SK-N-MC (cell line): ENCODE measurements at regions not wholly inside any gene's neighbourhood (a gene's known extent, or its start where the extent isn't known, plus 50 kb on each side); places are given as distances from the start of the nearest gene placed in this dataset.

Experiments
- DNase-seq: peaks from one replicate; pipeline ENCODE4 v3.0.0-alpha.2; 2011; ENCODE audit warnings: low read depth, low spot score
- H3K27ac ChIP-seq: fragments of 200-600 bp; sonication (generic); 2 replicates; pipeline ENCODE4 v1.5.1; 2016; ENCODE audit warnings: mixed run types
- H3K36me3 ChIP-seq: fragments of 200-600 bp; sonication (generic); 2 replicates; pipeline ENCODE4 v1.6.1; 2017; ENCODE audit warnings: antibody characterized with exemption, low read length, mixed read lengths; ENCODE audit not compliant: insufficient read depth
- H3K4me3 ChIP-seq: fragments of 200-600 bp; sonication (generic); 2 replicates; pipeline ENCODE4 v1.5.1; 2016
- H3K9ac ChIP-seq: fragments of 200-600 bp; sonication (generic); 2 replicates; pipeline ENCODE4 v1.8.0; 2017; ENCODE audit warnings: mixed run types, mixed read lengths; ENCODE audit not compliant: insufficient read length
- H3K9me3 ChIP-seq: fragments of 200-600 bp; sonication (generic); 2 replicates; pipeline ENCODE4 v1.6.1; 2017; ENCODE audit warnings: low read depth, mild to moderate bottlenecking, antibody characterized with exemption, low read length, moderate library complexity, mixed read lengths
- EZH2 ChIP-seq: fragments of 200-600 bp; sonication (generic); IDR thresholded peaks from one replicate; pipeline ENCODE4 v1.6.1; 2017; ENCODE audit warnings: antibody characterized with exemption
- FOXP2 ChIP-seq: optimal IDR thresholded peaks from 2 replicates; pipeline ENCODE3; 2011; ENCODE audit warnings: mild to moderate bottlenecking, moderate library complexity; ENCODE audit not compliant: insufficient read depth; ENCODE audit errors: extremely low read length, control extremely low read depth
- POLR2AphosphoS5 ChIP-seq: IDR thresholded peaks from 2 replicates; pipeline ENCODE4 v1.6.1; 2012; ENCODE audit warnings: mild to moderate bottlenecking, low read depth, low read length, borderline replicate concordance

- Histone ChIP-seq H3K4me3 (no peak overlapping the region), H3K9ac (no peak overlapping the region), H3K9me3 (no peaks in the 10 kb centered on the region), H3K27ac (no peak overlapping the region), H3K36me3 (no peaks in the 10 kb centered on the region)
- TF ChIP-seq POLR2AphosphoS5 (no peak), EZH2 (no peak), FOXP2 (no peak)
- DNase-seq: no peak
These were observed 196.4 kb downstream of the NOL4 start for GRCh38 chr18:34028324-34028723.

GRCh38 chr18:34025191-34025801 lies 199.4 kb downstream of the NOL4 start:
- H3K4me3 ChIP-seq: no peak overlapping the region
- no peaks in the 10 kb centered on the region for H3K36me3 ChIP-seq
- no peak for DNase-seq
- no peak overlapping the region for H3K9ac ChIP-seq
- H3K27ac ChIP-seq: no peak overlapping the region
- no peaks in the 10 kb centered on the region for H3K9me3 ChIP-seq
- no peak for TF ChIP-seq EZH2
- no peak for TF ChIP-seq FOXP2
- no peak for TF ChIP-seq POLR2AphosphoS5

- H3K9me3 ChIP-seq: no peaks in the 10 kb centered on the region
- H3K27ac ChIP-seq: no peak overlapping the region
- DNase-seq: no peak
- TF ChIP-seq EZH2 (no peak), POLR2AphosphoS5 (no peak), FOXP2 (no peak)
- H3K36me3 ChIP-seq: no peaks in the 10 kb centered on the region
- H3K4me3 ChIP-seq: no peak overlapping the region
- no peak overlapping the region for H3K9ac ChIP-seq
These were observed 201.2 kb downstream of the NOL4 start for GRCh38 chr18:34023471-34023870.

- no peaks in the 10 kb centered on the region for H3K9me3 ChIP-seq
- no peak overlapping the region for H3K9ac ChIP-seq
- no peak overlapping the region for H3K4me3 ChIP-seq
- H3K36me3 ChIP-seq: no peaks in the 10 kb centered on the region
- TF ChIP-seq FOXP2: no peak
- no peak for TF ChIP-seq EZH2
- TF ChIP-seq POLR2AphosphoS5: no peak
- no peak overlapping the region for H3K27ac ChIP-seq
- DNase-seq: no peak
These were observed 206.4 kb downstream of the NOL4 start for GRCh38 chr18:34018336-34018735.

- DNase-seq: no peak
- Histone ChIP-seq H3K27ac (no peak overlapping the region), H3K9me3 (no peaks in the 10 kb centered on the region), H3K9ac (no peak overlapping the region), H3K4me3 (no peak overlapping the region), H3K36me3 (no peaks in the 10 kb centered on the region)
- no peak for TF ChIP-seq FOXP2
- no peak for TF ChIP-seq EZH2
- TF ChIP-seq POLR2AphosphoS5: no peak
These were observed 221.0 kb downstream of the NOL4 start for GRCh38 chr18:34003687-34004086.

- Histone ChIP-seq H3K9me3 (no peaks in the 10 kb centered on the region), H3K9ac (no peak overlapping the region), H3K27ac (no peak overlapping the region), H3K36me3 (no peaks in the 10 kb centered on the region), H3K4me3 (no peak overlapping the region)
- DNase-seq: no peak
- TF ChIP-seq POLR2AphosphoS5 (no peak), FOXP2 (no peak), EZH2 (no peak)
These were observed 222.6 kb downstream of the NOL4 start for GRCh38 chr18:34002130-34002529.

GRCh38 chr18:34001376-34001775 lies 223.3 kb downstream of the NOL4 start:
- H3K27ac ChIP-seq: no peak overlapping the region
- no peak for DNase-seq
- no peak overlapping the region for H3K4me3 ChIP-seq
- no peaks in the 10 kb centered on the region for H3K36me3 ChIP-seq
- no peak for TF ChIP-seq FOXP2
- no peak for TF ChIP-seq POLR2AphosphoS5
- no peak for TF ChIP-seq EZH2
- H3K9me3 ChIP-seq: no peaks in the 10 kb centered on the region
- no peak overlapping the region for H3K9ac ChIP-seq

- Histone ChIP-seq H3K36me3 (no peaks in the 10 kb centered on the region), H3K9ac (no peak overlapping the region), H3K4me3 (no peak overlapping the region), H3K9me3 (no peaks in the 10 kb centered on the region), H3K27ac (no peak overlapping the region)
- no peak for DNase-seq
- TF ChIP-seq POLR2AphosphoS5 (no peak), FOXP2 (no peak), EZH2 (no peak)
These were observed 237.5 kb downstream of the NOL4 start for GRCh38 chr18:33987206-33987605.

- no peak overlapping the region for H3K4me3 ChIP-seq
- no peaks in the 10 kb centered on the region for H3K36me3 ChIP-seq
- no peaks in the 10 kb centered on the region for H3K9me3 ChIP-seq
- H3K27ac ChIP-seq: no peak overlapping the region
- no peak for DNase-seq
- TF ChIP-seq FOXP2 (no peak), POLR2AphosphoS5 (no peak), EZH2 (no peak)
- H3K9ac ChIP-seq: no peak overlapping the region
These were observed 241.6 kb downstream of the NOL4 start for GRCh38 chr18:33983126-33983525.
